Kidney (tissue), 13 donors: ENCODE measurements at regions not wholly inside any gene's neighbourhood (a gene's known extent, or its start where the extent isn't known, plus 50 kb on each side); places are given as distances from the start of the nearest gene placed in this dataset.

Experiments
- DNase-seq, 5 donors: peaks; one replicate each; pipeline ENCODE4 v3.0.0-alpha.2; 2013 to 2020
- FAIRE-seq: peaks from 2 replicates; lab custom pipeline; 2012; peaks lifted over from hg19 to GRCh38; lab: Jason Lieb, UNC
- H3K27ac ChIP-seq, 2 donors: one replicate each; pipeline ENCODE4 v1.7.0; 2013; ENCODE audit warnings: low read depth in 2 of 2, low read length in 2 of 2, inconsistent platforms in 1 of 2
- H3K27me3 ChIP-seq: one replicate; pipeline ENCODE4 v1.7.1; 2013; ENCODE audit warnings: low read length, inconsistent platforms; ENCODE audit not compliant: control insufficient read depth, insufficient read depth
- H3K36me3 ChIP-seq, 3 donors: one replicate each; pipeline versions ENCODE4 v1.7.0 to v1.7.1; 2013; ENCODE audit warnings: low read length in 3 of 3, control low read depth in 1 of 3, inconsistent platforms in 1 of 3; ENCODE audit not compliant: insufficient read depth in 3 of 3, control insufficient read depth in 2 of 3
- H3K4me1 ChIP-seq, 3 donors: one replicate each; pipeline versions ENCODE4 v1.7.0 to v1.7.1; 2013; ENCODE audit warnings: low read length in 3 of 3, inconsistent platforms in 1 of 3, low read depth in 1 of 3; ENCODE audit not compliant: control insufficient read depth in 2 of 3, insufficient read depth in 2 of 3
- H3K4me3 ChIP-seq, 3 donors: one replicate each; pipeline versions ENCODE4 v1.7.0 to v1.8.1; 2013; ENCODE audit warnings: low read length in 3 of 3, control low read depth in 1 of 3, inconsistent platforms in 1 of 3
- H3K9ac ChIP-seq, 3 donors: one replicate each; pipeline versions ENCODE4 v1.7.0 to v1.7.1; 2013; ENCODE audit warnings: low read length in 3 of 3, control low read depth in 1 of 3, inconsistent platforms in 1 of 3
- H3K9me3 ChIP-seq, 3 donors: one replicate each; pipeline versions ENCODE4 v1.7.0 to v1.7.1; 2013; ENCODE audit warnings: low read length in 3 of 3, control low read depth in 1 of 3, inconsistent platforms in 1 of 3; ENCODE audit not compliant: control insufficient read depth in 2 of 3, insufficient read depth in 1 of 3
- intact Hi-C: fragments of 100-400 bp; cut with DNase I; formaldehyde crosslinking; loops from one replicate; pipeline ENCODE4 v1.11.1; 2022
- TF ChIP-seq, protein P1 (sequence below): IDR thresholded peaks from 3 replicates; pipeline ENCODE4 v1.5.1; 2012; ENCODE audit warnings: mild to moderate bottlenecking, moderate library complexity, borderline replicate concordance; ENCODE audit not compliant: insufficient read depth; ENCODE audit errors: extremely low read depth
- donor health status: control.
- donor health status: control.
- donor health status: control.
- donor health status: control.
- donor health status: control.
- donor health status: DM: yes; HTN: yes; CAD: no.
- donor health status: Normal renal cell carcinoma (clear cell type).

DNA sequence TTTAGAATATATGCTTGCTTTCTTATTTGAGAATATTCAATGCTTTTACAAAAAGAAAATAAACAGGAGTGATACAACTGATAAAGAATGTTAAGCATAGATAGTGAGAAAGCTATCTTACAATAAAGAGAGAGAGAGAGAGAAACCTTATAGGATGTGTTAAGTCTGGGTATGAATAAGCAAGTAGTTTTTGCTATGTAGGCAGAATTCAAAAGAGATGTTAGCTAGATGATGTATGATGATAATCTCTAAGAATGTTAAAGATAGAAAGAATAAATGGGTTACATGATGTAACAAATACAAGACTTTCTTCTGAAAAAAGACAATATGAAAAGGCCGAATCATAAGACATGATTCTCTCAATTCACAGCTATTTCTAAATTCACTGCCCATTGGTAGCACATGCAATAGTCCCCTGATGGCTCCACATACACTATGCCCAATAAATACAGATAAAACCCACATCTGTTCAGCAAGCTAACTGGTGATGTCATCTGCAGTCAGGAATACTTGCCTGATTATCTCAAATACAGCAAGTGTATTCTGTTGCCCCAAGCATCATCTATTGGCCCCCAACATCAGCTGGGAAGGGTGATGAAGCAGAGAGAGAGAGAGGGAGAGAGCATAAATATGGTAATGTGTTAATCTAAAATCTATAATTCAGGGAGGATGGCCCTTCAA is 169.2 kb upstream of the LYSMD4 start:
- H3K9ac ChIP-seq: no peak overlapping the region
- no peaks in the 10 kb centered on the region for H3K9me3 ChIP-seq
- no peak overlapping the region for H3K27ac ChIP-seq
- no peaks in the 10 kb centered on the region for H3K36me3 ChIP-seq
- H3K27me3 ChIP-seq: no peaks in the 10 kb centered on the region
- TF ChIP-seq, protein P1, sequence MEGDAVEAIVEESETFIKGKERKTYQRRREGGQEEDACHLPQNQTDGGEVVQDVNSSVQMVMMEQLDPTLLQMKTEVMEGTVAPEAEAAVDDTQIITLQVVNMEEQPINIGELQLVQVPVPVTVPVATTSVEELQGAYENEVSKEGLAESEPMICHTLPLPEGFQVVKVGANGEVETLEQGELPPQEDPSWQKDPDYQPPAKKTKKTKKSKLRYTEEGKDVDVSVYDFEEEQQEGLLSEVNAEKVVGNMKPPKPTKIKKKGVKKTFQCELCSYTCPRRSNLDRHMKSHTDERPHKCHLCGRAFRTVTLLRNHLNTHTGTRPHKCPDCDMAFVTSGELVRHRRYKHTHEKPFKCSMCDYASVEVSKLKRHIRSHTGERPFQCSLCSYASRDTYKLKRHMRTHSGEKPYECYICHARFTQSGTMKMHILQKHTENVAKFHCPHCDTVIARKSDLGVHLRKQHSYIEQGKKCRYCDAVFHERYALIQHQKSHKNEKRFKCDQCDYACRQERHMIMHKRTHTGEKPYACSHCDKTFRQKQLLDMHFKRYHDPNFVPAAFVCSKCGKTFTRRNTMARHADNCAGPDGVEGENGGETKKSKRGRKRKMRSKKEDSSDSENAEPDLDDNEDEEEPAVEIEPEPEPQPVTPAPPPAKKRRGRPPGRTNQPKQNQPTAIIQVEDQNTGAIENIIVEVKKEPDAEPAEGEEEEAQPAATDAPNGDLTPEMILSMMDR: no peak
- FAIRE-seq (no peak), DNase-seq (no peak)
- intact Hi-C loops: no loop called here
- H3K4me1 ChIP-seq: no peaks in the 10 kb centered on the region
- no peak overlapping the region for H3K4me3 ChIP-seq

DNA sequence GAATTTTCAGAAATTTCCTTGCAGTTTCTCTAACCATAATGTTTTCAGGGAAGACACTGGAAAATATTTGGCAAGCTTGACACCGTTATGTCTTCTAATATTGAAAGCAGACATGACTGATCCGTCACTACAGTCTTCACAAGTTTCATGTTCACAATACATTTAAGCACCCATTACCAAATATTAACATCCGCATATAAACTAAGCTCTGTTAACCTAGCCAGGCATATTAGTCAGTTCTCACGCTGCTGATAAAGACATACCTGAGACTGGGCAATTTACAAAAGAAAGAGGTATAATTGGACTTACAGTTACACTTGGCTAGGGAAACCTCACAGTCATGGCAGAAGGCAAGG is 162.7 kb upstream of the LYSMD4 start:
- TF ChIP-seq, protein P1: no peak
- FAIRE-seq (no peak), DNase-seq (no peak)
- H3K27me3 ChIP-seq: no peaks in the 10 kb centered on the region
- no peak overlapping the region for H3K9ac ChIP-seq
- H3K4me3 ChIP-seq: no peak overlapping the region
- H3K9me3 ChIP-seq: no peaks in the 10 kb centered on the region
- H3K27ac ChIP-seq: no peak overlapping the region
- H3K4me1 ChIP-seq: no peaks in the 10 kb centered on the region
- H3K36me3 ChIP-seq: no peaks in the 10 kb centered on the region
- intact Hi-C loops: no loop called here

DNA sequence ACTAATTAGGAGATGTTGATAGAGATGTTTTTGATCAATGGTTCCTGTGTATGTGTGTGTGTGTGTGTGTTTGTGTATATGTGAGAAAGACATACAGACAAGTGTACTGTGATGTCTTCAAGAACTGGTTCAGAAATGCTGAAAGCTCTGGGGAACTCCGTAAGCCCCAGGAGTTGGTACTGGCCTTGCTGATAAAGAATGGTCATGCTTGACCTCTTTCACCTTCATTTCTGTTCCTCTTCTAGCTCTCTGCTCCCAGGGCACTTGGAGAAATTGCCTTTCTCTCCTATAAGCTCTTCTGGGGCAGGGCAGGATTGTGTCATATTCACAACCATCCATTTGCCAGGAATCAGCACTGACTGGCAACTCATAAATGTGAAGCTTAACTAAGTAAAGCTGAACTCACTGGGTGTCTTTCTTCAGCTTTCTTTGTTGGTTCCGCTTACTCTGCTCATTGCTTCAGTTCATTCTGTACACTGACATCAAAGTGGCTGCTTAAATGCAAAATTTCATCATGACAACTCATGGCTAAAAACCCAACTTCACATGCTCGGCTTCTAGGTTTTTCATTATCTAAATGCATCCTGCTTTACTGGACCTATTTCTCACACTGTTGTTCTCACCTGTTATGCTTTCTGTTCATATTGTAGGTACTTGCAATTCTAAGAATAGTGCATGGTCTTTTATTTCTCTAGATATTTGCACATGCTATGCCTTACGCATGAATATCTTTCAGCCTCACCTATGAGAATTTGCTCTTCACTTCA is 162.1 kb upstream of the LYSMD4 start:
- Histone ChIP-seq H3K36me3 (no peaks in the 10 kb centered on the region), H3K9me3 (no peaks in the 10 kb centered on the region), H3K27me3 (no peaks in the 10 kb centered on the region), H3K4me1 (no peaks in the 10 kb centered on the region), H3K9ac (no peak overlapping the region), H3K4me3 (no peak overlapping the region), H3K27ac (no peak overlapping the region)
- intact Hi-C loops: no loop called here
- TF ChIP-seq, protein P1: no peak
- FAIRE-seq: no peak
- DNase-seq: no peak
